ENCODE measurements at regions not wholly inside any gene's neighbourhood (a gene's known extent, or its start where the extent isn't known, plus 50 kb on each side); places are given as distances from the start of the nearest gene placed in this dataset.

DNA sequence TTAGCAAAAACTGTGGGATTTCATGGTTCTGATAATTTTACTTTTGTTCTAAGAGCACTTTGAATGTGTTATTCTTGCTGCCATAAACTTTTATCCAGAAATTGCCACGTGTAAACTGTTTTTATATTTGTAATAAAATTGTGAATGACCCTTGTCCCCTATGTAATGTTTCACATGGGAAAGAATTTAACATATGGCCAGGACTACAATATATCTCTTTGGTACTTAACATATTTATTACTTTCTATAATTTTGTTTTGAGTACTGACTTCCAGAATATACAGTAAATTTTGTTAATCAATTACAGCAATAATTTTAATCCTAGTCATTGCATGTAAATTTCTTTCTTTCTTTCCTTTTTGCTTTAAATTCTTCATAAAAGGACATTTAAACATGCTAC is 735.0 kb upstream of the PHF14 start:
- Histone ChIP-seq H4K20me1 (ENCODE audit: insufficient read depth, low read length) (no peaks in the 10 kb centered on the region), H3K79me2 (ENCODE audit: low read length) (no peaks in the 10 kb centered on the region), H3K9me3 (ENCODE audit: insufficient read depth, low read length) (no peaks in the 10 kb centered on the region), H3K4me3 (ENCODE audit: low read length) (no peak overlapping the region), H3K27ac (ENCODE audit: low read length) (no peak overlapping the region), H3K27me3 (ENCODE audit: low read depth, low read length) (no peaks in the 10 kb centered on the region), H3K4me1 (ENCODE audit: low read length) (no peaks in the 10 kb centered on the region), H3K36me3 (replicated peaks; ENCODE audit: low read depth, low read length) (no peaks in the 10 kb centered on the region), H2AFZ (ENCODE audit: low read depth, low read length) (no peak overlapping the region), H3K4me2 (ENCODE audit: low read length) (no peak overlapping the region), H3K9ac (ENCODE audit: low read length) (no peak overlapping the region)
- TF ChIP-seq EZH2phosphoT487 (IDR thresholded peaks at IDR 0.05; ENCODE audit: low read depth) = no peak

DNA sequence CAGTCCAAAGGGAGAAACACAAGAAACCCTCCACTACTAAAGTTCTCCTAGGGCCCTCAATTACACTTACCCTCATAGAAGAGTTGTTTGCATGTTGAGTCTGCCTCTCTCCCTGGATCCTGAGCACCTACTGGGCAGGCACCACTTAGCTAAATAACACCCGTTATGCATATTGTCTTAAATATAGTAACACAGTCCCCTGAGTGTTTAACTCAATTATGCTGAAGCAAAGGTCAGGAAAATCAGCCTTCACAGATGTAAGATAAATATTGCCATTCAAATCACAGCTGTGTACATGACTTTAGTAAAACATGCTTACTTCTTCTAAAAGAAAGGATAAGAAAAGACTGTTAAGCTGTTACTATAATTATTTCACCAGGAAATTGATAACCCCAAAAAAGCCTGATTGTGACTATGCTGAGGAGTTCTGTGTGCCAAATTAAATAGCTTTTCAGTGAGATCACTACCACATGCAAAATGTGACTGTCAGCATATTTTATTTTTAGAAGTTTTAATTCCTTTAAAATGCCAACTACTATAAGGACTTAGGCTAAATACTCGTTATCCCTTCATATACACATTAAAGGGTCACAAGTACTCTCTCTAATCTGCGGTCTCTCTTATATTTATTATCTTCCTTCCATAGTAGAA is 733.9 kb upstream of the PHF14 start:
- H3K27ac ChIP-seq (ENCODE audit: low read length) = no peak overlapping the region

DNA sequence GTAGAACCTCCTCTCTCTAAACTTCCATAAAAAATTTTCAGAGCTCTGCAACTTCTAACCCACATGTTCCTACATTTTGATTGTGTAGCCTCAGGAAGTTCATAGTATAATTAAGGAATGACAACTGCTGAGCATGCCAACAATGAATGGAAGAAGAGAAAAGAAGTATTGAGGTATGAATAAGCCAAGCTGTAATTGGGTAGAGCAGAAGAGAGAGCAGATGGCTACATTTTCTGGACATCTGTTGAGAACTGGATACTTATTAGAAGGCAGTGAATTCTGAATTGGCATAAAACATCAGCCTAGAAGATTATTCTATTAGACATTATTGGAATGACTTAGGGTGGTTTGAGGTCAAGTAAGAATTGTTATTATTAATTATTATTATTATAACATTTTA is 728.3 kb upstream of the PHF14 start:
- Histone ChIP-seq H3K27ac (ENCODE audit: low read length) (no peak overlapping the region), H3K79me2 (ENCODE audit: low read length) (no peaks in the 10 kb centered on the region), H2AFZ (ENCODE audit: low read depth, low read length) (no peak overlapping the region), H3K27me3 (ENCODE audit: low read depth, low read length) (no peaks in the 10 kb centered on the region), H3K4me3 (ENCODE audit: low read length) (no peak overlapping the region), H3K4me1 (ENCODE audit: low read length) (no peaks in the 10 kb centered on the region), H3K4me2 (ENCODE audit: low read length) (no peak overlapping the region), H3K9me3 (ENCODE audit: insufficient read depth, low read length) (peaks cover 3% of the 10 kb centered on the region; the same call in 1 of the 2 replicates), H3K9ac (ENCODE audit: low read length) (no peak overlapping the region), H4K20me1 (ENCODE audit: insufficient read depth, low read length) (no peaks in the 10 kb centered on the region), H3K36me3 (replicated peaks; ENCODE audit: low read depth, low read length) (no peaks in the 10 kb centered on the region)
- no peak for TF ChIP-seq EZH2phosphoT487 (IDR thresholded peaks at IDR 0.05; ENCODE audit: low read depth)
- TF ChIP-seq CTCF (IDR thresholded peaks at IDR 0.05; ENCODE audit: low read depth, low read length) = no peak

More for the DNA sequence above, 733.9 kb upstream of the PHF14 start:
- Histone ChIP-seq H3K36me3 (replicated peaks; ENCODE audit: low read depth, low read length) (no peaks in the 10 kb centered on the region), H3K9me3 (ENCODE audit: insufficient read depth, low read length) (no peaks in the 10 kb centered on the region), H3K27me3 (ENCODE audit: low read depth, low read length) (no peaks in the 10 kb centered on the region), H3K79me2 (ENCODE audit: low read length) (no peaks in the 10 kb centered on the region), H3K4me1 (ENCODE audit: low read length) (no peaks in the 10 kb centered on the region), H3K4me3 (ENCODE audit: low read length) (no peak overlapping the region), H4K20me1 (ENCODE audit: insufficient read depth, low read length) (no peaks in the 10 kb centered on the region), H3K4me2 (ENCODE audit: low read length) (no peak overlapping the region), H3K9ac (ENCODE audit: low read length) (no peak overlapping the region), H2AFZ (ENCODE audit: low read depth, low read length) (no peak overlapping the region)
- TF ChIP-seq CTCF (IDR thresholded peaks at IDR 0.05; ENCODE audit: low read depth, low read length) (no peak), EZH2phosphoT487 (IDR thresholded peaks at IDR 0.05; ENCODE audit: low read depth) (no peak)

DNA sequence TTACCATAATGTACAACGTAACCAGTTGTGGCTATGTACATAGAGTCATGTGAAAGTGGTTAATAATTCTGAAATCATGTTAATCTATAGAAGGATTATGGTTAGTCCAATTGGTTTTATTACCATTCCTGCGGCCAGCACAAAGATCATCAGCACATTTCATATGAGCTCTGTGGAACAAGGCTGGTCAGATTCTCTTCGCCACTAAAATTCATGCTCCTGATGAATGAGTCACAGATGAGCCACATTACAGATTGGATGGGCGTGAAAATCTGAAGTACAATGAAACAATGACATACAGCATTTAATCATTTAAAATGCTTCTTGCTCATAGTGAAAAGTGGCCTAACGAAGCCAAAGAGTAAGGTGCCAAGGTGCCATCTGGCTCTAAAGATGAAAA is 716.2 kb upstream of the PHF14 start:
- Histone ChIP-seq H3K4me2 (ENCODE audit: low read length) (no peak overlapping the region), H3K9me3 (ENCODE audit: insufficient read depth, low read length) (no peaks in the 10 kb centered on the region), H3K4me1 (ENCODE audit: low read length) (no peaks in the 10 kb centered on the region), H2AFZ (ENCODE audit: low read depth, low read length) (no peak overlapping the region), H3K27ac (ENCODE audit: low read length) (no peak overlapping the region), H3K9ac (ENCODE audit: low read length) (no peak overlapping the region), H3K27me3 (ENCODE audit: low read depth, low read length) (no peaks in the 10 kb centered on the region), H3K4me3 (ENCODE audit: low read length) (no peak overlapping the region), H4K20me1 (ENCODE audit: insufficient read depth, low read length) (no peaks in the 10 kb centered on the region), H3K79me2 (ENCODE audit: low read length) (no peaks in the 10 kb centered on the region), H3K36me3 (replicated peaks; ENCODE audit: low read depth, low read length) (no peaks in the 10 kb centered on the region)
- TF ChIP-seq CTCF (IDR thresholded peaks at IDR 0.05; ENCODE audit: low read depth, low read length) (no peak), EZH2phosphoT487 (IDR thresholded peaks at IDR 0.05; ENCODE audit: low read depth) (no peak)

All from OCI-LY3 (cell line).